Liver (tissue), 7 donors: ENCODE measurements at regions not wholly inside any gene's neighbourhood (a gene's known extent, or its start where the extent isn't known, plus 50 kb on each side); places are given as distances from the start of the nearest gene placed in this dataset. TPM values are rescaled to one million over a fixed set of nuclear protein-coding genes. Genes with fewer than 3 reads are reported as not detected.

Source experiments
- DNase-seq: peaks from one replicate; pipeline ENCODE4 v3.0.0-alpha.2; 2017; ENCODE audit warnings: low spot score
- H3K27ac ChIP-seq, 2 donors: one replicate each; pipeline ENCODE4 v1.7.0; 2013; ENCODE audit warnings: inconsistent platforms in 2 of 2, low read length in 2 of 2, control low read depth in 1 of 2, low read depth in 1 of 2, mild to moderate bottlenecking in 1 of 2
- H3K27me3 ChIP-seq, 4 donors: one replicate each; pipeline versions ENCODE4 v1.6.1 to v1.7.0; 2013; ENCODE audit warnings: low read length in 3 of 4, inconsistent platforms in 1 of 4, mild to moderate bottlenecking in 1 of 4, moderate library complexity in 1 of 4; ENCODE audit not compliant: control insufficient read depth in 4 of 4, insufficient read depth in 4 of 4
- H3K36me3 ChIP-seq, 4 donors: one replicate each; pipeline versions ENCODE4 v1.6.1 to v1.7.0; 2013; ENCODE audit warnings: low read length in 3 of 4, mild to moderate bottlenecking in 3 of 4, low read depth in 1 of 4, moderate library complexity in 1 of 4; ENCODE audit not compliant: control insufficient read depth in 4 of 4, insufficient read depth in 3 of 4
- H3K4me1 ChIP-seq, 4 donors: one replicate each; pipeline versions ENCODE4 v1.6.1 to v1.7.0; 2013; ENCODE audit warnings: low read length in 3 of 4, mild to moderate bottlenecking in 3 of 4, moderate library complexity in 1 of 4; ENCODE audit not compliant: control insufficient read depth in 4 of 4, insufficient read depth in 4 of 4
- H3K4me3 ChIP-seq, 3 donors: one replicate each; pipeline versions ENCODE4 v1.6.1 to v1.7.0; 2013; ENCODE audit warnings: low read length in 3 of 3, control low read depth in 1 of 3, low read depth in 1 of 3, mild to moderate bottlenecking in 1 of 3
- H3K9ac ChIP-seq, 2 donors: one replicate each; pipeline ENCODE4 v1.7.0; 2013; ENCODE audit warnings: low read length in 2 of 2, mild to moderate bottlenecking in 2 of 2, moderate library complexity in 2 of 2, control low read depth in 1 of 2, low read depth in 1 of 2
- H3K9me3 ChIP-seq, 4 donors: one replicate each; pipeline versions ENCODE4 v1.6.1 to v1.7.0; 2013; ENCODE audit warnings: low read length in 3 of 4; ENCODE audit not compliant: control insufficient read depth in 4 of 4
- EGR1 ChIP-seq, 2 donors: IDR thresholded peaks; 2 replicates each; pipeline ENCODE4 v1.6.1; 2016 to 2018; ENCODE audit warnings: antibody characterized with exemption in 2 of 2, low read depth in 2 of 2
- FOXA1 ChIP-seq: IDR thresholded peaks from 2 replicates; pipeline ENCODE4 v1.6.1; 2016; ENCODE audit warnings: antibody characterized with exemption
- HNF4A ChIP-seq, 2 donors: conservative IDR thresholded peaks; 2 replicates each; pipeline ENCODE4 v1.6.1; 2016; ENCODE audit warnings: antibody characterized with exemption in 2 of 2, mild to moderate bottlenecking in 2 of 2
- HNF4G ChIP-seq: IDR thresholded peaks from 2 replicates; pipeline ENCODE4 v1.6.1; 2016; ENCODE audit warnings: antibody characterized with exemption
- JUND ChIP-seq, 2 donors: IDR thresholded peaks; 2 replicates each; pipeline ENCODE4 v1.6.1; 2016; ENCODE audit warnings: antibody characterized with exemption in 2 of 2
- MAX ChIP-seq: IDR thresholded peaks from 2 replicates; pipeline ENCODE4 v1.6.1; 2016; ENCODE audit warnings: antibody characterized with exemption
- NR2F2 ChIP-seq: IDR thresholded peaks from 2 replicates; pipeline ENCODE4 v1.6.1; 2016; ENCODE audit warnings: antibody characterized with exemption
- RAD21 ChIP-seq, 2 donors: IDR thresholded peaks; 2 replicates each; pipeline ENCODE4 v1.6.1; 2016; ENCODE audit warnings: antibody characterized with exemption in 2 of 2, mild to moderate bottlenecking in 2 of 2
- YY1 ChIP-seq: IDR thresholded peaks from 2 replicates; pipeline ENCODE4 v1.6.1; 2016; ENCODE audit warnings: antibody characterized with exemption, mild to moderate bottlenecking
- ZBTB33 ChIP-seq: IDR thresholded peaks from 2 replicates; pipeline ENCODE4 v1.6.1; 2016; ENCODE audit warnings: antibody characterized with exemption
- small RNA-seq: library from RNA; depleted of rRNA; stranded (forward); fragments of <200 nt; gene quantifications from one replicate; pipeline ENCODE3, GENCODE V24; 2014
- donor health status: healthy.
- donor health status: healthy.
- donor health status: healthy.

- no peaks in the 10 kb centered on the region for H3K36me3 ChIP-seq
- H3K4me1 ChIP-seq = no peaks in the 10 kb centered on the region
- no peak for TF ChIP-seq ZBTB33
- no peak for TF ChIP-seq HNF4G
- TF ChIP-seq MAX = no peak
- no peak for TF ChIP-seq NR2F2
- no peak for TF ChIP-seq RAD21 (IDR thresholded peaks at IDR 0.05)
- no peak for TF ChIP-seq HNF4A (conservative IDR thresholded peaks at IDR 0.05)
- TF ChIP-seq FOXA1 = no peak
- no peak for TF ChIP-seq JUND (IDR thresholded peaks at IDR 0.05)
- TF ChIP-seq EGR1 (IDR thresholded peaks at IDR 0.05; ENCODE audit: low read depth in 2 of 2) = no peak
- TF ChIP-seq YY1 = no peak
- no peak overlapping the region for H3K4me3 ChIP-seq
- H3K9me3 ChIP-seq = no peaks in the 10 kb centered on the region
- H3K27ac ChIP-seq = no peak overlapping the region
- no peak for DNase-seq
- no peak overlapping the region for H3K9ac ChIP-seq
- no peaks in the 10 kb centered on the region for H3K27me3 ChIP-seq
Measured at GRCh38 chrY:21315366-21315765, 195.8 kb upstream of the RBMY1B start.

Small RNA genes in the stretch of these regions (small RNA-seq; reads per million reads assigned to genes)
- gene TMEM167AP1 = not detected
